Endothelial cell of umbilical vein (primary cell): ENCODE measurements at regions not wholly inside any gene's neighbourhood (a gene's known extent, or its start where the extent isn't known, plus 50 kb on each side); places are given as distances from the start of the nearest gene placed in this dataset.

Experiments used
- CTCF ChIP-seq, 2 donors: IDR thresholded peaks; 1 replicate in 1 of 2; 2 replicates in 1 of 2; pipeline ENCODE4 v1.5.1; 2011; ENCODE audit warnings: low read length in 2 of 2, mild to moderate bottlenecking in 2 of 2, moderate library complexity in 2 of 2, control low read depth in 1 of 2, inconsistent platforms in 1 of 2, low read depth in 1 of 2; ENCODE audit not compliant: insufficient read depth in 1 of 2; ENCODE audit errors: extremely low read depth in 1 of 2
- EZH2 ChIP-seq: IDR thresholded peaks from 2 replicates; pipeline ENCODE4 v1.6.1; 2012; ENCODE audit warnings: borderline replicate concordance, low read depth, mild to moderate bottlenecking, moderate library complexity, low read length, inconsistent platforms; ENCODE audit not compliant: severe bottlenecking
- MYC ChIP-seq: IDR thresholded peaks from one replicate; pipeline ENCODE4 v1.6.1; 2011; ENCODE audit warnings: mild to moderate bottlenecking, low read depth, low read length
- POLR2A ChIP-seq: IDR thresholded peaks from 2 replicates; pipeline ENCODE4 v1.6.1; 2012; ENCODE audit warnings: low read depth, mild to moderate bottlenecking, control low read depth, low read length
- POLR2AphosphoS5 ChIP-seq: IDR thresholded peaks from 2 replicates; pipeline ENCODE4 v1.6.1; 2012; ENCODE audit warnings: low read depth, mild to moderate bottlenecking, control low read depth, low read length, moderate library complexity; ENCODE audit not compliant: insufficient read depth

GRCh38 chr2:33775306-33775705, 176.2 kb upstream of the FAM98A start:
- no peak for TF ChIP-seq POLR2AphosphoS5
- no peak for TF ChIP-seq EZH2
- TF ChIP-seq CTCF (IDR thresholded peaks at IDR 0.05; ENCODE audit: extremely low read depth in 1 of 2, insufficient read depth in 1 of 2, low read depth in 1 of 2, low read length in 2 of 2) = no peak
- no peak for TF ChIP-seq POLR2A
- no peak for TF ChIP-seq MYC
